Caki2 (cell line): ENCODE measurements at regions not wholly inside any gene's neighbourhood (a gene's known extent, or its start where the extent isn't known, plus 50 kb on each side); places are given as distances from the start of the nearest gene placed in this dataset.

Experiments used
- DNase-seq: peaks from one replicate; pipeline ENCODE4 v3.0.0-alpha.2; 2015; ENCODE audit warnings: low read depth
- in situ Hi-C: cut with HindIII; loops from 2 replicates; pipeline ENCODE4 v1.10.0; 2016; ENCODE audit warnings: low sequenced_read_pairs, low pct_unique_long_range_greater_than_20kb, mixed read lengths

DNA sequence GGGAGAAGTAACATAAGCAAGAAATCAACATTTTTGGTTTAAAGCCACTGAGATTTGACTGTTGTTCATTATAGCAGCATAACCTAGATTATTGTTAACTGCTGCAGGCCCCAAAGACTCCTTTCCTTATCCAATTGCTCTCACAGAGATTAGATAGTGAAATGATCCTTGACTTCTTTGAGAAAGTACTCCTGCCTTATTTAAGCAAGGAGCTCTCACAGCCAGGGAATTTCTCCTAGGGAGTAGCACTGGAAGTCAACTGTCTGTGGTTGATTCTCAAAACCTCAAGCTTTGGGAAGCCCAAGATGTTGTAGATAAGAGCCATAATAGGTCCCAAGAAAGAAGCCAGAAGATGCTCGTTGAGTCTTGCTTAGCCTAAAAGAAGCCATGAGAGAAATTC, 151.8 kb upstream of the TSC22D2 start:
- in situ Hi-C loops = no loop called here
- DNase-seq = no peak

DNA sequence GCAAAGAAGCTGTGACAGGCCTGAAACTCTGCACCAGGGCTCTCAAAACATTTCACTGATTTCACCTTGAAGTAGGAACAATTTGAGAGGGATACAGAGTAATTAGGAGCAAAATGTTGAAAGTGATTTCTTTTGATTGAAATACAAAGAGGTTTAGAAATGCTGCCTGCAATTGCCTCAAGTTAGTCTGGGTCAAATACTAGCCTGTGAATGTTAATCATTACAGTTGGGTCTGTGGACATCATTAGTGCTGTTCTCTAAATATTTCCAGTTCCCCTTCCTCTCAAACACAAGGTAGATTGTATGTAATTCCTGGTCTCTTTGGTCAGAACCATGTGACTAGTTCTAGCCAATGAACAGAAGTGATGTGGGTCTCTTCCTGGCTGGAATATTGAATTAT, 152.3 kb upstream of the TSC22D2 start:
- no peak for DNase-seq
- in situ Hi-C loops = no loop called here

DNA sequence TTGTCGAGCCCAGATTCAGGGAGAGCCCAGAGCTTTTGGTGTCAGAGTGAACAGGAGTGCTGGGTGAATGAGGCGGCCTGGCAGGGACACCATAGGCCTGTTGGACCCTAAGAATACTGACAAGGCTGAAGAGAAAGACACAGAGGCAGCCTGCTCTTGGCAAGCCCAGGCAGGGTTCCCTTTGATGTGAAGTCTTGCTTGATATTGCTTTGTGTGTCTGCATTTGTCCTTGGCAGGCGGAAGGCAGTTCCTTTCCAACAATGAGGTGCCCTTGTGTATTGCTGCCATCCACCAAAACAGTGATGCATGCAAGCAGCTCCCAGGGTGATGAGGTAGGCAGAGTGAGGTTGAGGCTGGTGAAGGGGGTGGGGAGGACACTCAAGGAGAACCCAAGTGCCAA, 152.7 kb upstream of the TSC22D2 start:
- no peak for DNase-seq
- in situ Hi-C loops = no loop called here

DNA sequence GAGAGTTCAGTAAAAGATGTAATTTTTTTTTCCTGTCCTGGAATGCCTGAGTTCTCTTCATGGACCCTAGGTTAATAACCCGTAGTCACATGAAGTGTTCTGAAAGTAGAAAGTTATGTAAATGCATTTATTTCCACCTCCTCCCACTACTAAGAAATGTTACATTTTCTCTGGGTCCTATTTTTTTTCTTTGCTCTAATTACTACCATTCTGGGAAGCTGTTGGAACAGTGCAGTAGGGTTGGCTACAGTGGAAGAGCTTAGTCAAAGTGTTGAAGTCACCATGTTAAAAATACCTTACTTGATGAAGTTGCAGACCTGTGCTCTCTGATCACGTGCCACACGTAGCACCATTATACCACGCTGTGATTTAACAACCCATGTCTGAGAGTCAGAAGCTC, 153.8 kb upstream of the TSC22D2 start:
- in situ Hi-C loops = no loop called here

DNA sequence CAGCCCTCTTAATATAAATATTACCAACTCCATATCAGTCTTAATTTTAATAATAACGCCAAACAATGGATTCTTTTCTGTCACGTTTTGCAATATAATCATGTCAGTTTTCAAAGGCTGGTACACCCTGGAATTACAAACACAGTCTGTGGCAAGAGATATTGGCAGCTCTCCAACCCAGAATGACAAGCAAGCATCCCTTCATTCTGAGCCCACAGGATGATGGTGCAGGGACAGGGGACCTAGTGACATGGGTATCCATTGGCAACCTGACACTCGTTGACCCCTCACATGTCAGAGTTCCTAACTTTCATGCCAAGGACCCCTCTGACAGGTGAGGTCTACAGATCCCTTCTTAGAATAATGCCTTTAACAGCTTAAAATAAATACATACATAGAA, 154.5 kb upstream of the TSC22D2 start:
- in situ Hi-C loops = no loop called here
- DNase-seq = peak; percentile 33

More for the DNA sequence above, 153.8 kb upstream of the TSC22D2 start:
- peak; percentile 52 for DNase-seq

DNA sequence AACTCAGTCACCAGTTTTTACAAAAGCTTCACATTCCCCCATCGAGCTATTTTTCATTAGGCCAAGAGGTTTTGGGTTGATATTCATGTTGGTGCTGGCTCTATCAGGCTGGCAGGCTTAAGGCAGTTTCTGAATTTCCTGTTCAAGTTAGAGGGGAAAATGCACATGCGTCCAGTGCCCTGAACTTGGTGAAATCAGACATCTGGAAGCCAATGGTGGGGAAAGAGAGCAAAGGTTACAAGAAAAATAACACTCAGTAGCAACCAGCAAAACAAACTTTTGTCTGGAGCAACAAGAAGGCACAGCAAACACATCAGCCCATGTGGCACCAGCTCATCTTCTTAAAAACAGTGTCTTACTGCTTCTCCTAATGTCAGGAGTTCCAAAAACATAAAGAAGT, 155.6 kb upstream of the TSC22D2 start:
- in situ Hi-C loops = no loop called here
- DNase-seq = peak; percentile 65

DNA sequence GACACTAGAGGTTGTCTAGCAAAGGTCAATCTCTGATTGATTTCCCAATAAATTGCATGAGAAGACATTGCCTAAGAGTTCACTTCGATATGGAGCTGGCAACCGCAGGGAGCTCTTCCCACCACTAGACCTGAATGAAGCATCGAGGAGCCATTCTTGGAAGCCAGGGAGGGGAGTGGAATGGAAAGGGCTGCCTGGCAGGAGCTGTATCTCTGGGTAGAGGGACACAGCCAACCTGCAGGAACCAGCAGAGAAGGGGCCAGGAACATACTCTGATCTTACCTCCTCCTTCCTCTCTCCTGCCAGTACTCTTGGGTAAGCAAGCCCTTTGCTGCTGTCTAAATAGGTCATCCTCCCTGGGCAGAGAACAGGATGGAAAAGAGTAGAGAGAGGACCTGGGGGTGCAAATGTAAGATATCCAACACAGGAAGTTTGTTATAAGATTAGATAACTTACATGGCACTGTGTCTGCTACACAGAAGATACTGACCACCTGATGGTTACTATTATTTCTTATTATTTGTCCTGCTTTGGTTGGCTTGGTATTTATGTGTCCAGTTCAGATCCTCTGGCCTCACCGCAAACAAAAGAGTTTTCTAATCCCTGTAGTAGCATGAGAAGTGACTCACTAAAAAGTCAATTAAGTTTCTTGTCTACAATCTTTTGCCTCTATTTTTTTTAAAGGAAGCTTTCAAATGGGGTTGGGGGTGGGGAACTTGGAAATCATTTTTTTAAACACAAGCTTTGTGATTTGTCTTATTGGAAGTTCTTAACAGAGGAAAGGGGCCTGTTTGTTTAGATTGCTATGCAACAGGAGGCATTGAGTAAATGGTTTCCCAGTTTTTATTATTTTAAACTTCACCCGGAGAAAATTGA, 156.7 kb upstream of the TSC22D2 start:
- in situ Hi-C loops = no loop called here
- peak; percentile 47 for DNase-seq

DNA sequence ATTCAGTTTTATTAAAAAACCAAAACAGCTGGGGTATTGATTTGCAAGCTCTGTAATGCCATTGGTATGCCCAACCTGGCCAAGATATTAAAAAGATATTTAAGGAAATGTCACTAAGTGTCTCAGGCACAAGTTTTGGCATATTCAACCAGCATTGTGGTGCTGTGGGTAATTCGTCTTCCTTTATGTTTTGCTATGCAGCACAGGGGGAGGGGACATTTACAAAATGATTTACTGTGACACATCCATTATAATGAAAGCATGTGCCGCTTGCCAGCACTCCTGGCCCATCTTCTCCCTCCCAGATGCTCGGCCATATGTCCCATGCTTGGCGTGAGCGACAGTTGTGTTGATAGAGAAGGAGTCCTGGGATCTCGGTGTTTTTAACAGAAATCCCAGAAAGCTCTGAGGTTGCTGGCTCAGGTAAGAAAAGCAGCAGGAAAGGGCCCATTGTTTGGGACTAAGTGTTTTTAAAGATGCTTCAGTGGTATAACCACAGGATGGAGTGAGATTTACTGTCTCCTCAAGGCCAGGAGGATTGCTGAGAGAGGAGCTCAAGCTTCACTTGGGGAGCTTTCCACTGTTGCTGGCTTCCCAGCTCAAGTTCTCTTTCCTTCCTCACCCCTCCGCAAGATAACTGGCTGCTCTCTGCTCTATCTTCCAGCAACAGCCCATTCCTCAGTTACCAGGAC, 158.2 kb upstream of the TSC22D2 start:
- DNase-seq = no peak

DNA sequence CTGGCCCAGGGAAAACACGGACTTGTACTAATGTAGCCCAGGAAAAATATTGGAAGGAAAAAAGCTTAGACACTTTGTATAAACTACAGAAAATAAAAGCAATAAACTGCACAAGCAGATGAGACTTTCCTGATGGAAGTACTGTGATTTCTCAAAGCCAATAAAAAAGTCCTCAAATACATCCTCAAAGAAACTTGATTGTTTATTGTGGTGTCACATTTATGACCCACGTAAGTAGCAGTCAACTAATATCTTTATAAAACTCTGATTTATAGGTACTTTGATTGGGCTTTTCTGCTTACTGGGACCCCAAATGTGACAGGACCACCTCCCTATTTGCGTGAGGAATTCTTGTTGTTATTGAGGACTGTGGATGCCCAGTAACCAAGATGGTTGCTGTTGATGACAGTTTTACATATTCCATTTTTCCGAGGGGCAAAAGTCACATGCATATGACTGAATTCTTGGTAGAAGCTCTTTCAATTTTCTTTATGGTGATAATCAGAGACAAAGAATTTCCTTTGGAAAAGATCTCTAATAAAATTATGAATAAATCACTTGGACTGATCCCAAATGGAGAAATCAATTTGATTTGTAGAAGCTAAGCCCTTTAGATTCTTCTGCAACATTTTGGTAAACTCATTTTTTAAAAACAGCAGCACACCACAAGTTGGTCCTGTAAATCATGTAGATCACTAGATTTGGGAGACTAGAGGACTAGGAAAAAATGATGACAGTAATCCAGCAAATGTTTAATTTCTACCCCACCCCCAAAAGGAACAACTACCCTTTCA, 159.0 kb upstream of the TSC22D2 start:
- DNase-seq = no peak
- in situ Hi-C loops = no loop called here

More for the DNA sequence above, 158.2 kb upstream of the TSC22D2 start:
- in situ Hi-C loops = no loop called here

DNA sequence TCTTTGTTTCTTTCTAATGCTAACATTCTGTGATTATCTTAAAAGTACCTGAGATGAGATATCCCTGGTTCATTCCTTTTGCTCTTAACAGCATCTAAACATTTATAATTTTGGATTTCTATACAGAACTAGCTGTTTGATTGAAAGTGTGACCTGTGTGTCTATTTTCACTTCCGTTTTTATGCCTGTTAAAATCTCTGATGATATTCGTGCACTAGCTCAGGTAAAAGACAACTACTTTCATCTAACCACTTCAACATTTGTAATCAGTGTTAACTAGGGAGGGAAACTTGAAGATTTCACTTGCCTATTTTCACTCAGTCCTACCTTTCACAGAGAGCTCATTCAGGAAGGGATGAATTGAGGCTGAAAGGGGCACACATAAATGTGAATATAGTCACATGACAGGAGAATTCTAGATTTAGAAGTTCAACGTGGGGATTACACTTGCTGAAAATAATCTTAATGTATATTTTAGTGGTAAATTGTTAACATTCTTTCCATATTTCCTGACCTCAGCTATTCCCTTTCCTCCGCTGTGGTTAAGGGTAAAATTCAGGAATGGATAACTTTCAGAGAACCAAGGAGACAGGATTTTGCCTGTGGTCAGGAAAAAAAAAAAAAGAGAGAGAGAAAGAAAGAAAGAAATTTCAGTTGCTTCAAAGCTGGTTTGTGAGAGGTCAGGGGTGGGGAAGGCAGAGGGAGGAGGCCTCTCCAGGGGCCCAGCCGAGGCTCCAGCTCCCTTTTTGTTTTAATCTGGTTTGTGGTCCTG, 159.8 kb upstream of the TSC22D2 start:
- in situ Hi-C loops = no loop called here
- DNase-seq = peak; percentile 54

DNA sequence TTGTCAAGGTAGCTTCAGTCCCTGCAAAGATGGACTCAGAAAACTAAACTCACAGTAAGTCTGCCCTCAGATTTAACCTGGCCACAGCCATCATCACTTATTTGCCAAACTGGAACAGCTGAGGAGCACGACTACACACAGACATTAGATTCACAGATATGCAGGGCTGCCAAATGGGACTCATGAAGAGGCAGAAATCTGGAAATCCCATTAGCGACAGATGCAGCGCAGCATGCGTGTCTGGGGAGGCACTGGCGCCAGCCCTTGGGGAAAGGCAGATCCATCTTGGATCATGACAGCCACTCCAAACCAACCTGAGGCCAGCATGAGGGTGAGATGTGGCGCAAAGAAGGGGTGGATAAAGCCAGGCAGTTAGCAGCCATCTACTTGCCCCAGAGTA, 160.7 kb upstream of the TSC22D2 start:
- DNase-seq = no peak
- in situ Hi-C loops = no loop called here

DNA sequence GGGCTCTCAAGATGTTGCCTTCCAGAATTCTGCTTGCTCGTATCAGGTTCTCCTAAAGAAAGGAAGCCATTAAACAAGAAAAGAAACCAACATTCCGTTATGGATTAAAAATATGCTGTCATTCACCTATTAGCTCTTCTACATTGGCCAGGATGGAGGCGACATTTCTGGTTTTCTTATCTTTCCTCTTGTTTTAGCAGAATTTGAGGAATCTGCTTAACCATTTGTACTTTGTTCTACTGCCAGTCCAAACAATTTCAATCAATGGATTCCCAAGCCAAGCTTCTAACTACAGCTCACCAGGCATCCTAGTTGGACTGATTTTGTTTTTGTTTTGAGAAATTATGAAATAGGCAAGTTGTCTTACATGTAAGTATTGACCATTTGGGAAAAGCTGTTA, 164.6 kb upstream of the TSC22D2 start:
- in situ Hi-C loops = no loop called here

DNA sequence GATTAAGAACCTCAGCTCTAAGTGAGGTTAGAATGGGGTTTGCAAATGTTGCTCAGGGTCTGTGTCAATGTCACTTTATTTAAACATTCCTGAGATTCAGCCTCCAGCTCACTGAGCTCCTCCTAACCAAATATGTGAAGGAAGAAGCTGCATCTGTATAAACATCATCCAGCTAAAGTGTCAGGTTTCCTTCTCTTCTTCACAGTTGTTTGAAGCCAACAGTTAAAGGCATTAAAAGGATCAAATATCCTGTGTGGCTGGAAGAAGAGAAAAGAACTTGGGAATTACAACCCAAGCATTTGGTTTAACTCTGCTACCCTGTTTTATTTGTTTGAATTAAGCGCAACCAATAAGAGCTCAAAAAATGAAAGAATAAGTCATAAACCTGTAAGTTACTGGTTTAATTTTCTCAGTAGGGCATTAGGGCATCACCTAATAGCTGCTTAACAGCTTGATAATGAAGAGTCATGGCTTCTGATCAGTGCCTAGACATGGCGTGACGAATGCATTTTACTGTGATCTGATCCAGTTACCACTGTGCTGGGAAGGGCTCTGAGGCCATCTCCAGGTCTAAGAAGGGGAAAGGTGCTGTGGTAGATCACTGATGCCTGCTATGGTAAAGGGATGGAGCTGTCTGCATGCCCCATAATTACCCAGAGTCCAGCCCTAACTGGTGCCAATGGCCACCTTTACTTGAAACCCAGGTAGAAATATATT, 165.7 kb upstream of the TSC22D2 start:
- in situ Hi-C loops = no loop called here
- DNase-seq = no peak

More for the DNA sequence above, 164.6 kb upstream of the TSC22D2 start:
- DNase-seq = no peak

DNA sequence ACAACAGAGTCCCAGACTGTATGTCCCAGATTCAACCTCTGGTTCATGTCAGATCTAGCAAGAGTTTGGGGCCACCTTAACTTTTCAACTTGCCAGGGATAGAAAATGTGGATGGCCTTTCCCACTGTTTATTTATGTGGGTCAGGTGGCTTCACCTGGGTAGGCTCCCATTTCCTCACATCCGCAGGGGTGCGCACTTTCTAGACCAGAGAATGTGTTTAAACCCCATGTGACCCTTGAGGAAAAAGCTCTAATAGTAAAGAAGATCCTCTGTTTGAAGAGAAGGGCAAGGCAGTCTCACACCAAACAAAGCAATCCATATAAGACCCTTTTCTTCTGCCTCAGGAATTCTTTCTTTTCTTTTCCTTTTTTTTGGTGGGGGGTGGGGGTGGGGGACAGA, 167.2 kb upstream of the TSC22D2 start:
- DNase-seq = no peak
- in situ Hi-C loops = no loop called here

DNA sequence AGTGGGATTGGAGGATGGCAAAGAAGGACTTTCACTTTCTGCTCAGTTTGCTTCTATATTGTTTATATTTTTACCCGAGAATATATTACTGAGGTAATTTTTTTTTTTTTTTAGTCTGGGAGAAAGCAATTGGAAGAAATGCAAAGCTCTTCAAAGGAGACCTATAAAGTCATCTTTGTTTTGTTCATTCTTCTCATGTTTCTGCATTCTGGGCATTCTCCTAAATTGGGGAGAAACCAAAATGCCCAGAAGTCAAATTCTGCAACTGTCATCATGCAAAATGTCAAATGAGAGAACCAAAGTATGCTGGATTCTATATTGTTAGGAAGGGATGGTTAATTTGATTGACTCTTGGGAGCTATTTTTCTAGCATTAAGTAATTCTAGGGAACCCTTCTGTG, 168.3 kb upstream of the TSC22D2 start:
- in situ Hi-C loops = no loop called here
- no peak for DNase-seq

DNA sequence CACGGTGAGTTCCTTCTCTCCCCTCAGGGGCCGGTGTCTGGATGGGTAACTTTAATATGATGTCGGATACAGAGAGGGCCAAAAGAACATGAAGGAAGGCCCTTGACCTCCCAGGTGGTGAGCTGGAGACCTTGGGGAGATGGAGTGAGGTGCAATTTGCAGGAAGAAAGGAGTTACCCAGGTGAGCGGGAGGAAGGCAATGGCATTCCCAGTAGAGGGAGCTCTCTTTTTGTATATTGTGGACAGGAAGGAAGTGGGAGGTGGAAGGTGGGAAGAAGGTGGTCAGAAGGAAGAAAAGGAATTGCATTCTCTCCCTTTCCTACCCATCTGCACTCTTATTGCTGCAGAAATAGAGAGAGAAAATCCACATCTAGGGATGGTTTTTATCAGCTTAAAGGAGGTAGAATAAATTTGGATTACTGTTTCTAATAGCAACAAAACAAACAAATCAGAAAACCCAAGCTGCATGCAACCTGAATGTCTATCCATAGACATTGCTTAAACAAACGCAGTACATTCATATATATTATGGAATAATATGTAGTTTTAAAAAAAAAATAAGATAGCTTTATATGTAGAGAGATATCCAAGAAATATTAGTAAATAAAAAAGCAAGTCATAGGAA, 169.0 kb upstream of the TSC22D2 start:
- DNase-seq = peak; percentile 53

DNA sequence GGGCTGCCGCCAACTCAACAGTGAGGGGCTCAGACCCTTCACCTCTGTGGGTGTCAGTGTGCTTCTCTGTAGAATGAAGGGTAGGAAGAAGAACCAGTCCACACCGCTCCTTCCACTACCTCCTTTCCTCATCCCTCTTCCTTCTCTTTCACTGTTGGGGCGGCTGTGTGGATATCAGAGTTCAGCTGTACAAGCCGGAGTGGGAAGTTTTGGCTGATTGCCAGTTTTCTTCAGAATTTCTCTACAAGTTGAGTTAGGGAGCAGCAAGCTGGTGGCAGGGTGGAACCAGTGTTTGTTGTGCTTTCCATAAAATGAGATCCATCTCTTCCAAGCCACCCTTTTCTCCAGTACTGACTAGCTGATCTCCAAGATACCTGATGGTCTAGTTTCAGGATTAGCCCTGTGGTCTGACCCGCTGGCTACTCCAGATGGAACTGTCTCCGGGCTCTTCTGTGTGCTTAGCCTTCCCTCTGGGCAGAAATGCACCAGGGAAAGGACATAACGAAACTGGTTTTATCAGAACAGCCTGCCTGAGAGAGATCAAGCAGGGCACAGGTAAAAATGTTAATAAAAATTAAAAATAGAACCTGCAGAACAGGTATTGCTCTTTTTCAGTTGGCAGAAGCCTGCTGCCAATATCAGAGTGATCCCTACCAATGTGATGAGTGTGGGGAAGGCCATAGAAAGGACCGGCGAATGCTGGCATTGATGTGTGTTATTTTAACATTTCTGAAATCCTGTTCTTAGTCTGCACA, 169.9 kb upstream of the TSC22D2 start:
- in situ Hi-C loops = no loop called here
- no peak for DNase-seq

More for the DNA sequence above, 169.0 kb upstream of the TSC22D2 start:
- in situ Hi-C loops = no loop called here
